CD14-positive monocyte (primary cell): ENCODE measurements at regions not wholly inside any gene's neighbourhood (a gene's known extent, or its start where the extent isn't known, plus 50 kb on each side); places are given as distances from the start of the nearest gene placed in this dataset.

Experiments
- DNase-seq, 3 donors: peaks; one replicate each; pipeline ENCODE4 v3.0.0-alpha.2; 2011 to 2022
- H2AFZ ChIP-seq: 2 replicates; pipeline ENCODE4 v1.6.0; 2012; ENCODE audit warnings: mild to moderate bottlenecking, low read depth, low read length, inconsistent platforms; ENCODE audit not compliant: insufficient read depth, poor library complexity, severe bottlenecking
- H3K27ac ChIP-seq, 2 donors: 1 replicate in 1 of 2; 2 replicates in 1 of 2; pipeline ENCODE4 v1.5.1; 2012 to 2013; ENCODE audit warnings: low read length in 2 of 2, control low read depth in 1 of 2, inconsistent platforms in 1 of 2, low read depth in 1 of 2, mild to moderate bottlenecking in 1 of 2
- H3K27me3 ChIP-seq, 2 donors: one replicate each; pipeline versions ENCODE4 v1.6.0 to v1.6.1; 2011 to 2013; ENCODE audit warnings: low read length in 2 of 2; ENCODE audit not compliant: control insufficient read depth in 2 of 2, insufficient read depth in 2 of 2
- H3K36me3 ChIP-seq, 2 donors: replicated peaks in 1 of 2; 1 replicate in 1 of 2; 2 replicates in 1 of 2; pipeline versions ENCODE4 v1.5.1 to v1.6.1; 2012 to 2013; ENCODE audit warnings: low read length in 2 of 2, control low read depth in 1 of 2, inconsistent platforms in 1 of 2, mild to moderate bottlenecking in 1 of 2; ENCODE audit not compliant: insufficient read depth in 2 of 2, control insufficient read depth in 1 of 2
- H3K4me1 ChIP-seq, 2 donors: 1 replicate in 1 of 2; 2 replicates in 1 of 2; pipeline versions ENCODE4 v1.5.1 to v1.6.1; 2012 to 2013; ENCODE audit warnings: low read length in 2 of 2, control low read depth in 1 of 2, inconsistent platforms in 1 of 2, mild to moderate bottlenecking in 1 of 2, moderate library complexity in 1 of 2; ENCODE audit not compliant: insufficient read depth in 2 of 2, control insufficient read depth in 1 of 2
- H3K4me2 ChIP-seq: replicated peaks from 2 replicates; pipeline ENCODE3; 2012; ENCODE audit warnings: low read length, moderate library complexity, mild to moderate bottlenecking; ENCODE audit not compliant: poor library complexity, severe bottlenecking; ENCODE audit errors: extremely low read depth
- H3K4me3 ChIP-seq, 3 experiments: fragments of 200-600 bp in 1 of 3; sonication (generic) in 1 of 3; replicated peaks in 1 of 3; 1 replicate in 2 of 3; 2 replicates in 1 of 3; pipeline ENCODE4 v1.5.1; 2011 to 2013; ENCODE audit warnings: low read length in 3 of 3, mild to moderate bottlenecking in 3 of 3, control low read depth in 2 of 3, low read depth in 2 of 3, inconsistent platforms in 1 of 3, moderate library complexity in 1 of 3
- H3K79me2 ChIP-seq: 2 replicates; pipeline ENCODE4 v1.6.0; 2012; ENCODE audit warnings: mild to moderate bottlenecking, control low read depth, inconsistent platforms, low read length, moderate library complexity; ENCODE audit not compliant: insufficient read depth
- H3K9ac ChIP-seq: 2 replicates; pipeline ENCODE4 v1.6.0; 2017; ENCODE audit warnings: low read length, mild to moderate bottlenecking; ENCODE audit not compliant: insufficient read depth, poor library complexity, severe bottlenecking
- H3K9me3 ChIP-seq, 2 donors: replicated peaks in 1 of 2; 1 replicate in 1 of 2; 2 replicates in 1 of 2; pipeline versions ENCODE4 v1.5.1 to v1.6.1; 2012 to 2013; ENCODE audit warnings: low read length in 2 of 2, control low read depth in 1 of 2; ENCODE audit not compliant: control insufficient read depth in 1 of 2, insufficient read depth in 1 of 2
- H4K20me1 ChIP-seq: 2 replicates; pipeline ENCODE4 v1.6.0; 2012; ENCODE audit warnings: mild to moderate bottlenecking, low read length, control low read depth, moderate library complexity; ENCODE audit not compliant: insufficient read depth
- H3K27ac Mint-ChIP-seq, 7 donors: one replicate each; pipeline ENCODE4 v1.8.0; 2020; ENCODE audit warnings: mild to moderate bottlenecking in 7 of 7, mixed read lengths in 7 of 7, moderate library complexity in 6 of 7, inconsistent platforms in 2 of 7
- H3K27me3 Mint-ChIP-seq, 3 donors: one replicate each; pipeline ENCODE4 v1.8.0; 2021 to 2022; ENCODE audit warnings: low read depth in 3 of 3, mild to moderate bottlenecking in 3 of 3, mixed read lengths in 3 of 3, moderate library complexity in 3 of 3, inconsistent platforms in 1 of 3
- H3K36me3 Mint-ChIP-seq, 2 donors: one replicate each; pipeline ENCODE4 v1.8.0; 2020; ENCODE audit warnings: mixed read lengths in 2 of 2, inconsistent platforms in 1 of 2, mild to moderate bottlenecking in 1 of 2
- H3K4me1 Mint-ChIP-seq: one replicate; pipeline ENCODE4 v1.8.0; 2020; ENCODE audit warnings: mild to moderate bottlenecking, mixed read lengths
- H3K4me3 Mint-ChIP-seq, 2 donors: one replicate each; pipeline ENCODE4 v1.8.0; 2020; ENCODE audit warnings: mild to moderate bottlenecking in 2 of 2, mixed read lengths in 2 of 2, moderate library complexity in 1 of 2
- H3K9me3 Mint-ChIP-seq, 7 donors: one replicate each; pipeline ENCODE4 v1.8.0; 2020 to 2022; ENCODE audit warnings: mixed read lengths in 7 of 7, mild to moderate bottlenecking in 6 of 7, moderate library complexity in 6 of 7, inconsistent platforms in 2 of 7
- WGBS: methylation state at CpG from one replicate; pipeline ENCODE4 v1.1.5; 2013; ENCODE audit warnings: missing lambda C conversion rate; ENCODE audit not compliant: insufficient coverage; 5-methylcytosine and 5-hydroxymethylcytosine counted together
- intact Hi-C, 2 donors: fragments of 100-400 bp; cut with micrococcal nuclease; formaldehyde crosslinking; loops; one replicate each; pipeline versions ENCODE4 v1.15.0 to v1.15.1; 2023
- TF ChIP-seq, protein P1 (sequence below): fragments of 200-600 bp; IDR thresholded peaks from one replicate; pipeline ENCODE4 v1.8.0; 2022; ENCODE audit warnings: antibody characterized with exemption, mild to moderate bottlenecking

DNA sequence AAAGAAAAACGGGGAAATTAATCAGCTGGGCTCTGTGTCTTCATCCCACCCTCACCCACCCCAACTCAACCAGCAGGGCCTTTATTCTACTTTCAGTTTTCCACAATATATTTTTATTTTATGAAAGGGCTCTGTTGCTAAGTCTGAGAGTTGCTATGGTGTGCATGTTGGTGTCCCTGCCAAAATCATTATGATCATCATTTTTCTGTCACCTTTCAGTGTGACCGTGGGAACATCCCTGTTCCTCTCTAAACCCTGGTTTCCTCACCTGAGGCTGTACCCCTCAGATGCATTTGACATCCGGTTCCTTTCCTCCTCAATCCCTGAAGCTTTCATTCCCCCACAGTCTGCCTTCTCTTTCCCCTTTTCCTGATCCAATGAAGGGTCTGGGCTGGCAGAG, 180.5 kb downstream of the ZFP36L2 start:
- Histone ChIP-seq H3K4me2 (no peak overlapping the region), H2AFZ (peak overlapping the region; percentile 66), H3K36me3 (no peaks in the 10 kb centered on the region), H3K27ac (no peak overlapping the region), H3K4me1 (peaks cover 14 to 40% of the 10 kb centered on the region in 2 donors), H3K27me3 (no peaks in the 10 kb centered on the region), H3K9ac (no peak overlapping the region), H3K79me2 (no peaks in the 10 kb centered on the region), H3K4me3 (no peak overlapping the region), H3K9me3 (no peaks in the 10 kb centered on the region), H4K20me1 (no peaks in the 10 kb centered on the region)
- Mint-ChIP-seq H3K4me1 (peaks cover 40% of the 10 kb centered on the region), H3K9me3 (no peaks in the 10 kb centered on the region), H3K4me3 (no peak overlapping the region), H3K36me3 (peaks cover 0 to under 1% of the 10 kb centered on the region in 2 donors), H3K27me3 (peaks cover 0 to 4% (median 2%) of the 10 kb centered on the region in 3 donors), H3K27ac (peak overlapping the region in 2 of 7 donors; percentile 46 to 63)
- no peak for DNase-seq
- TF ChIP-seq, protein P1, sequence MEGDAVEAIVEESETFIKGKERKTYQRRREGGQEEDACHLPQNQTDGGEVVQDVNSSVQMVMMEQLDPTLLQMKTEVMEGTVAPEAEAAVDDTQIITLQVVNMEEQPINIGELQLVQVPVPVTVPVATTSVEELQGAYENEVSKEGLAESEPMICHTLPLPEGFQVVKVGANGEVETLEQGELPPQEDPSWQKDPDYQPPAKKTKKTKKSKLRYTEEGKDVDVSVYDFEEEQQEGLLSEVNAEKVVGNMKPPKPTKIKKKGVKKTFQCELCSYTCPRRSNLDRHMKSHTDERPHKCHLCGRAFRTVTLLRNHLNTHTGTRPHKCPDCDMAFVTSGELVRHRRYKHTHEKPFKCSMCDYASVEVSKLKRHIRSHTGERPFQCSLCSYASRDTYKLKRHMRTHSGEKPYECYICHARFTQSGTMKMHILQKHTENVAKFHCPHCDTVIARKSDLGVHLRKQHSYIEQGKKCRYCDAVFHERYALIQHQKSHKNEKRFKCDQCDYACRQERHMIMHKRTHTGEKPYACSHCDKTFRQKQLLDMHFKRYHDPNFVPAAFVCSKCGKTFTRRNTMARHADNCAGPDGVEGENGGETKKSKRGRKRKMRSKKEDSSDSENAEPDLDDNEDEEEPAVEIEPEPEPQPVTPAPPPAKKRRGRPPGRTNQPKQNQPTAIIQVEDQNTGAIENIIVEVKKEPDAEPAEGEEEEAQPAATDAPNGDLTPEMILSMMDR, result no peak
- intact Hi-C loops, result no loop called here
- 91% methylated on average over 1 of the region's 3 CpGs for WGBS

DNA sequence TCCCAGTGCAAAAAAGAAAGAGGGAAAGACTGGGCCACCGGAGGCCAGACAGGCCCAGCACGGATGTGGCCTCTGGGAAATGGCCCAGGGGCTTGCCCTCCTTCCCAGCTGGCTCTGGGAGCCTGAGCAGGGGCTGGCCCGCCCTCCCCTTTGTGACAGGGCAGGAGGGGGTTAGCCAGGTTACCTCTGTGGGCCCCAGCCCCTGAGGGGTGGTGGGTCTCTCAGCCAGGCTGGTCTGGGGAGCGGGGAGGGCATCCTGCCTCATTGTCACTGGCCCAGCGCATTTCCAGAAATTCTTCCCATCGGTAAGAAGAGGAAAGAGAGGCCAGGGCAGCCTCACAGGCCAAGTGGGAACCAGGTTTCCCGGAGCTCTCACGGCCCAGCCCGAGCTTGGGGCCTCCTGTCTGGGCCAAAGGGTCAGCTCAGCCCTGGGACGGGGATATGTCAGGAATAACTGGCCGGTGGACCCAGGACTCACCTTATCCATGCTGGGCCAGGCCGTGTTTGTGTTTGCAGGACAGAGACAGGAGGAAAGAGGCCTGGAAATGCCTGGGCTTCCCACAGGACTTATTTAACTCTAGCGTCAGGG, 182.2 kb downstream of the ZFP36L2 start:
- Histone ChIP-seq H3K27me3 (no peaks in the 10 kb centered on the region), H3K36me3 (no peaks in the 10 kb centered on the region), H3K79me2 (no peaks in the 10 kb centered on the region), H2AFZ (no peak overlapping the region), H3K4me3 (no peak overlapping the region), H3K9me3 (no peaks in the 10 kb centered on the region), H3K9ac (no peak overlapping the region), H3K4me1 (peaks cover 23 to 45% of the 10 kb centered on the region in 2 donors), H3K4me2 (no peak overlapping the region), H4K20me1 (no peaks in the 10 kb centered on the region), H3K27ac (no peak overlapping the region)
- no peak overlapping the region for H3K27ac Mint-ChIP-seq
- no peak overlapping the region for H3K4me3 Mint-ChIP-seq
- peaks cover 0 to 2% (median 0%) of the 10 kb centered on the region in 3 donors for H3K27me3 Mint-ChIP-seq
- H3K9me3 Mint-ChIP-seq, result no peaks in the 10 kb centered on the region
- 97% methylated on average over 8 of the region's 13 CpGs for WGBS
- TF ChIP-seq, protein P1, result no peak
- DNase-seq, result no peak
- H3K36me3 Mint-ChIP-seq, result no peaks in the 10 kb centered on the region
- peaks cover 44% of the 10 kb centered on the region for H3K4me1 Mint-ChIP-seq
- intact Hi-C loops, result no loop called here
